ENCODE measurements at regions not wholly inside any gene's neighbourhood (a gene's known extent, or its start where the extent isn't known, plus 50 kb on each side); places are given as distances from the start of the nearest gene placed in this dataset.

GRCh38 chr2:120583121-120583520 is 152.5 kb upstream of the GLI2 start:
- no peak for TF ChIP-seq POLR2AphosphoS5 (IDR thresholded peaks at IDR 0.05; ENCODE audit: low read depth, low read length)
- TF ChIP-seq SIN3A (IDR thresholded peaks at IDR 0.05; ENCODE audit: borderline replicate concordance, insufficient read depth, low read length) = no peak
- TF ChIP-seq REST (IDR thresholded peaks at IDR 0.05; ENCODE audit: insufficient read depth in 1 of 2, low read depth in 2 of 2, low read length in 2 of 2) = no peak

All from PFSK-1 (cell line).